ENCODE measurements at regions not wholly inside any gene's neighbourhood (a gene's known extent, or its start where the extent isn't known, plus 50 kb on each side); places are given as distances from the start of the nearest gene placed in this dataset.

DNA sequence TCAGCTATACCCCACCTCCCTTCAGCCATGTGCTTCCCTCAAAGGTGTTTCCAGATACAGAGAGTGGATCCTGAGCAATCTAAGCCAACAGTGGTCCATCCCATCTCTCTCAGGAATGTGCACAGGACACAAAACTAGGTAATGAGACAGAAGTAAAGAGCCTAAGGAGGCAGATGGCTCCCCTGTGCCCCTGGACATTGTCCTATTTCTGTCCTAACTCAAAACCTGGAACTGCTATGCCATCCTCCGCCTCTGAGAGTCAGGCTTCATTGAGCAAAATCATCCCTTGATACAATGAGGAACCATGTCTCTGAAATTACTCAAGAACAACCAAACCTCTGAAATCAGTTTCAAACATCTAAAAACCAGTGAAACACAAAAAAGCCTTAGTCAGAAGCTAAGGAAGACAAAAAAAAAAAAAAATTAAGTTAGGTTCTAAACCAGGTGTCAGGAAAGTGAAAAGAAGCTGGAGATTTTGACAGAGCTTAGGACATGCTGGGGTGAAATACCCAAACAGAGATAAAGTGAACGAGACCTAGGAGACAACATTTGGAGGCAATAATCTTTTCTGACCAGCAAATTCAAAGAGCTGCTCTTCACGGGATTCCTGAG, 200.3 kb upstream of the PLEKHG7 start:
- peak overlapping the region; percentile 5 for H3K27ac ChIP-seq
- peaks cover 8% of the 10 kb centered on the region for H3K4me1 ChIP-seq
- H3K36me3 ChIP-seq = no peaks in the 10 kb centered on the region
- H3K9me3 ChIP-seq = no peaks in the 10 kb centered on the region
- H3K27me3 ChIP-seq = no peaks in the 10 kb centered on the region
- no peak overlapping the region for H3K4me3 ChIP-seq
- no peak for DNase-seq
- intact Hi-C loops (cut with DNase I) = loop anchor here (10.0 kb wide), 1 partner anchor 62 kb away; no protein-coding TSS in a partner anchor
- TF ChIP-seq, protein P1, sequence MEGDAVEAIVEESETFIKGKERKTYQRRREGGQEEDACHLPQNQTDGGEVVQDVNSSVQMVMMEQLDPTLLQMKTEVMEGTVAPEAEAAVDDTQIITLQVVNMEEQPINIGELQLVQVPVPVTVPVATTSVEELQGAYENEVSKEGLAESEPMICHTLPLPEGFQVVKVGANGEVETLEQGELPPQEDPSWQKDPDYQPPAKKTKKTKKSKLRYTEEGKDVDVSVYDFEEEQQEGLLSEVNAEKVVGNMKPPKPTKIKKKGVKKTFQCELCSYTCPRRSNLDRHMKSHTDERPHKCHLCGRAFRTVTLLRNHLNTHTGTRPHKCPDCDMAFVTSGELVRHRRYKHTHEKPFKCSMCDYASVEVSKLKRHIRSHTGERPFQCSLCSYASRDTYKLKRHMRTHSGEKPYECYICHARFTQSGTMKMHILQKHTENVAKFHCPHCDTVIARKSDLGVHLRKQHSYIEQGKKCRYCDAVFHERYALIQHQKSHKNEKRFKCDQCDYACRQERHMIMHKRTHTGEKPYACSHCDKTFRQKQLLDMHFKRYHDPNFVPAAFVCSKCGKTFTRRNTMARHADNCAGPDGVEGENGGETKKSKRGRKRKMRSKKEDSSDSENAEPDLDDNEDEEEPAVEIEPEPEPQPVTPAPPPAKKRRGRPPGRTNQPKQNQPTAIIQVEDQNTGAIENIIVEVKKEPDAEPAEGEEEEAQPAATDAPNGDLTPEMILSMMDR (IDR thresholded peaks at IDR 0.05) = peak; percentile 10
- no peak overlapping the region for H3K9ac ChIP-seq (ENCODE audit: low read depth in 2 of 2, low read length in 2 of 2)

DNA sequence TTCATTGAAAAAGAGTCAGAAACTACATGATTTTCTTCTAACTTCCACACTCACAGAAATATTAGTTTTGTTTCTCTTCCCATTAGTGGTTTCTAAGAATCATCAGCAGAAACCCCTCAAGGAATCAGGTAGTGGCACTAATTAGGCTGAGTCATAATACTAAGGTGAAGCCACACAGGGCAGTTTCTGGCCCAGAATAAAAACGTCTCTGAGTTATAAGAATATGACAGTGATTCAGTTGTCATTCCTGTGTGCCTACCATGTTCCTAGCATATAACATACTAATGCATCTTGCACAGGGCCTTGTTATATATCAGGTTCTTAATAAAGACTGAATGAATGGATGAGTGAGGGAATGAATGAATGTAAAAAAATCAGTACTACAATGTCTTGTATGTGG, 206.0 kb upstream of the PLEKHG7 start:
- DNase-seq = no peak
- TF ChIP-seq, protein P1 (IDR thresholded peaks at IDR 0.05) = no peak
- Histone ChIP-seq H3K4me1 (no peaks in the 10 kb centered on the region), H3K4me3 (no peak overlapping the region), H3K9ac (ENCODE audit: low read depth in 2 of 2, low read length in 2 of 2) (no peak overlapping the region), H3K27me3 (no peaks in the 10 kb centered on the region), H3K9me3 (no peaks in the 10 kb centered on the region), H3K36me3 (no peaks in the 10 kb centered on the region), H3K27ac (no peak overlapping the region)
- intact Hi-C loops (cut with DNase I) = no loop called here

DNA sequence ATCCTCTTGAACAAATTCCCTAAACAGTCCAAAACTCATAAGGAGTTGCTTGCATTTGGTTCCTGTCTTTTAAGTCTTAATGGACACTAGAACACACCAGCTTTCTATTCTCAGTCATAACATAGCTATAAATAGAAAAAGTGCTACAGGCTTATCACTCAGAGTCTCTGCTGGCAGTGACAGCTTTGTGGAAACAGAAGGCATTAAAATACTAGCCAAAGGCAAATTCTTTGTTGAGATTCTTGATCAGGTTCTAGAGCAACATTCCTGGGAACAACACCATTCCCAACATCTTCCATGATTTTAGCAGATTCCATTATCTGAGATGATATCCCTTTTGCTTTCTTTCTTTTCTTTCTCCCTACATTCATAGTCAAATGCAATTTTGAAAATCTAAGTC, 207.7 kb upstream of the PLEKHG7 start:
- Histone ChIP-seq H3K9me3 (no peaks in the 10 kb centered on the region), H3K27me3 (no peaks in the 10 kb centered on the region), H3K27ac (no peak overlapping the region), H3K9ac (ENCODE audit: low read depth in 2 of 2, low read length in 2 of 2) (no peak overlapping the region), H3K36me3 (no peaks in the 10 kb centered on the region), H3K4me3 (no peak overlapping the region), H3K4me1 (no peaks in the 10 kb centered on the region)
- TF ChIP-seq, protein P1 (IDR thresholded peaks at IDR 0.05) = no peak
- no peak for DNase-seq
- intact Hi-C loops (cut with DNase I) = no loop called here

DNA sequence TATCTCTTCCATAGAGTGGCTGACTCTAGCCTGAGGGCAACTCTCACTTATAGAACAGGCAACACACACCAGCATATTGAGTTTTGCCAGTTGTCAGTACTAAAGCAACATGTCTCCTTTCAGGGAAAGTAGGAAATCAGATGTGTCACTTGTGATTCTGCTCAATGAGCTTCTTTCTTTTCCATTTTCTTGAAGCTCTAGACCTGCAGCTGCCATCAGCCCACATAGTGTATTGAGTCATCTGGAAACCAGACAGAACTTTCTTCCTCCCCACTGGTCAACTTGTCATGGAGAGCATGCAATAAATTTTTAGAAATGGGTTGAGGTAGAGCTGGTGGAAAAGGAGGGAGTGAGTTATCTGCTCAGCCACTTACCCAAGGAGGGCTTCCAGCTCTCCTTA, 209.0 kb upstream of the PLEKHG7 start:
- no peak for DNase-seq
- no peaks in the 10 kb centered on the region for H3K36me3 ChIP-seq
- intact Hi-C loops (cut with DNase I) = no loop called here
- H3K27ac ChIP-seq = no peak overlapping the region
- H3K27me3 ChIP-seq = no peaks in the 10 kb centered on the region
- H3K4me1 ChIP-seq = no peaks in the 10 kb centered on the region
- no peak overlapping the region for H3K9ac ChIP-seq (ENCODE audit: low read depth in 2 of 2, low read length in 2 of 2)
- no peaks in the 10 kb centered on the region for H3K9me3 ChIP-seq
- H3K4me3 ChIP-seq = no peak overlapping the region
- TF ChIP-seq, protein P1 (IDR thresholded peaks at IDR 0.05) = no peak

DNA sequence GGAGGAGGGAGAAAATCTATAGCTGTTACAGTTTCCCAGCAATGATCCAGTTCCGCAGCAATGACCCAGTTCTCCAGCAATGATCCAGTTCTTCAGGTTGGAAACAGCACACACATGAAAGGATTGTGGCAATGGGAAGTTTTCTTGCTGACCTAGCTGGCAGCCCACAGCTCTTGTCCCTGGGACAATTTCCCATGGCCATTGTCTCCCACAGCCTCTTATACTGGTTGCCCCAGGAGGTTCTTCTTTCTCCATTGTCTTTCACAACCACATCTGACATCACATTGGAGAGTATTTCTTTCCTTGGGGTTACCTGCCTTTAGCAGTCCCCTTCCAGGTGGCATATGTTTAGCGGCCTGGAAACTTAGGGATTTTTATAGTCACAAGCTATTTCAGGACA, 209.8 kb upstream of the PLEKHG7 start:
- TF ChIP-seq, protein P1 (IDR thresholded peaks at IDR 0.05) = no peak
- Histone ChIP-seq H3K27me3 (no peaks in the 10 kb centered on the region), H3K36me3 (no peaks in the 10 kb centered on the region), H3K27ac (no peak overlapping the region), H3K4me3 (no peak overlapping the region), H3K9me3 (no peaks in the 10 kb centered on the region), H3K9ac (ENCODE audit: low read depth in 2 of 2, low read length in 2 of 2) (no peak overlapping the region), H3K4me1 (no peaks in the 10 kb centered on the region)
- no peak for DNase-seq
- intact Hi-C loops (cut with DNase I) = no loop called here

All from colonic mucosa (tissue), 4 donors.